Activated T-helper 2 cell treated with anti-CD3 and anti-CD28 coated beads, Interferon-gamma antibody, Interleukin-2, Interleukin-4, amounts not matched to agents 10 μg/mL and 5 μg/mL and 100 μg/mL, durations not matched to agents 14 hours and 24 hours and 36 hours (primary cell): ENCODE measurements at regions not wholly inside any gene's neighbourhood (a gene's known extent, or its start where the extent isn't known, plus 50 kb on each side); places are given as distances from the start of the nearest gene placed in this dataset.

ENCODE experiments used
- DNase-seq: peaks from one replicate; pipeline ENCODE4 v3.0.0; 2021; ENCODE audit warnings: low spot score
- H3K27ac Mint-ChIP-seq: one replicate; pipeline ENCODE4 v1.8.0; 2021; ENCODE audit warnings: mixed read lengths
- H3K27me3 Mint-ChIP-seq: one replicate; pipeline ENCODE4 v1.8.0; 2021; ENCODE audit warnings: low read depth, mixed read lengths
- H3K36me3 Mint-ChIP-seq: one replicate; pipeline ENCODE4 v1.8.0; 2021; ENCODE audit warnings: low read depth, mixed read lengths
- H3K4me1 Mint-ChIP-seq: one replicate; pipeline ENCODE4 v1.8.0; 2021; ENCODE audit warnings: low read depth, mixed read lengths
- H3K4me3 Mint-ChIP-seq: one replicate; pipeline ENCODE4 v1.8.0; 2021; ENCODE audit warnings: low read depth, mild to moderate bottlenecking, moderate library complexity, mixed read lengths
- H3K9me3 Mint-ChIP-seq: one replicate; pipeline ENCODE4 v1.8.0; 2021; ENCODE audit warnings: mixed read lengths
- intact Hi-C: fragments of 100-400 bp; cut with micrococcal nuclease; formaldehyde crosslinking; loops from one replicate; pipeline ENCODE4 v1.15.1; 2023

DNA sequence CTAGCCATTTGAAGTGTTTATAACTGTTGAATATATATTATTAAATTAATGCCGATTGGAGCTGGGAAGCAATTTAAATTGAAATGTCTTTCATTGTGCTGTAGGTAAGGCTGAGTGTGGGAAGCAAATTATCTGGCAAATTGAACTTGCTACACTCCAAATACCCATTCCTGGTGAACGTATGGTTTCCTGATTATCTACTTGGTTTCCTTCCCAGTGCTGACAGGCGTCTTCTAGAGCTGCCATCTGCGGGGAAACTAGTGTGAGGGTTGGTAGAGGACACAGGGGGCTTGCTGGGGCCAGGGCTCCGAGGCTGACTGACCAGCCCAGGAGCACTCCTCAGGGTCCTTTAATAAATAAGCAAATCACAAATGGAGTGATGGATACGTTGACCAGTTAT is 581.4 kb upstream of the LMCD1 start:
- intact Hi-C loops: no loop called here
- Mint-ChIP-seq H3K36me3 (no peaks in the 10 kb centered on the region), H3K4me3 (no peak overlapping the region), H3K27ac (no peak overlapping the region), H3K9me3 (peaks cover 4% of the 10 kb centered on the region), H3K4me1 (peaks cover 1% of the 10 kb centered on the region), H3K27me3 (no peaks in the 10 kb centered on the region)
- DNase-seq: no peak

DNA sequence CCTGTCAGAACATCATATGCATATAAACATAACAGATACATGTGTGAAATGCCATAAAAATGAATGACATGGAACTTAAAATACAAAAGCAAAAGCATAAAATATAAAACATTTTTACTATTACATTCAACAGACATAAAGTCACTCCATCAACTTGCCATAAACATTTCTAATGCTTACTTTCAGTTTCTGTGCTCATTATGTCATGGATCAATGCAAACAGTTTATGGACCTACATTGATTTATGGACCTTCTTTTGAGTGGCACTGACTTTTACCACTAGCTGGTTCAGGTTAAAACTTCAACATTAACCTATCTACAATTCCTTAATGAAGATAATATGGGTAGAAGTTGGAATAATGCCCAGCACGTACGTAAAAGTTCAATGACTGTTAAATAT is 577.4 kb upstream of the LMCD1 start:
- no peak overlapping the region for H3K4me3 Mint-ChIP-seq
- intact Hi-C loops: no loop called here
- no peaks in the 10 kb centered on the region for H3K36me3 Mint-ChIP-seq
- H3K27me3 Mint-ChIP-seq: no peaks in the 10 kb centered on the region
- DNase-seq: no peak
- peaks cover 4% of the 10 kb centered on the region for H3K9me3 Mint-ChIP-seq
- H3K4me1 Mint-ChIP-seq: no peaks in the 10 kb centered on the region
- H3K27ac Mint-ChIP-seq: no peak overlapping the region

DNA sequence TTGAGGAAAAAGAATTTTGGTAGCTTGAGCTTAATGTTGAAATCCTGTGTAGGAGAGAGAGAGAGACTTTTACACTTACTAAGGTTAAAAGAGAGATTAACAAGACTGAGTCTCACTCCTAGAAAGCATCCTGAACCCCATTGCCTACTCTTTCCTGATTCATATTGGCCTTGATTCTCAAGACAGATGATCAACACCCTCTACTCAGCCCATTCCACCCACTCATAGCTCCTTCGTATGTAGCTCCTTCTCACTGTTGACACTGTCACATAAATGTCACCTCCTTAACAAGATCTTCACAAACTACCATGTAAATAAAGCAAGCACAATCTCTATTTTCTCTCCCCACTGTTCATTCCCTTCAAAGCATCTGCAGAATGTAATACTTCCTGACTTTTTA is 574.6 kb upstream of the LMCD1 start:
- H3K27me3 Mint-ChIP-seq: no peaks in the 10 kb centered on the region
- intact Hi-C loops: no loop called here
- no peak overlapping the region for H3K27ac Mint-ChIP-seq
- DNase-seq: no peak
- H3K4me1 Mint-ChIP-seq: no peaks in the 10 kb centered on the region
- H3K9me3 Mint-ChIP-seq: peaks cover 8% of the 10 kb centered on the region
- H3K36me3 Mint-ChIP-seq: no peaks in the 10 kb centered on the region
- H3K4me3 Mint-ChIP-seq: no peak overlapping the region

DNA sequence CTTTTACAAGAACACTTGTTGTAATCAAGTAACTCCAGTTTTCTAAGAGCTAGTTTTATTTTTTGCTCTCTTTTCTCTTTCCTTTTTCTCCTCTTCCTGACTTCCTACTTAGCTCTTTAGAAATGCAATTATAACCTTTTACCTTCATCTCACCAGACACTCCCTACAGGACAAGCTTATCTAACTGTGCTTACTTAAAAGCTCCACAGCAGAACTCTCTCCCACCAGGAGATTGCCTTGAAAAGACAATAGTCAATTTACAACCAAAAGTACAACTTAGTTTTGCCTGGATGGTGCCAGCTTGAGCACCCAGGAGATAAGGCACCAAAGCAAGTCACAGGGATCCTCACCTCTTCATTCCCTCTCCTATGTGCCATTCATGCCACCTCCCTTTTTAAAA is 573.8 kb upstream of the LMCD1 start:
- intact Hi-C loops: no loop called here
- H3K4me1 Mint-ChIP-seq: no peaks in the 10 kb centered on the region

DNA sequence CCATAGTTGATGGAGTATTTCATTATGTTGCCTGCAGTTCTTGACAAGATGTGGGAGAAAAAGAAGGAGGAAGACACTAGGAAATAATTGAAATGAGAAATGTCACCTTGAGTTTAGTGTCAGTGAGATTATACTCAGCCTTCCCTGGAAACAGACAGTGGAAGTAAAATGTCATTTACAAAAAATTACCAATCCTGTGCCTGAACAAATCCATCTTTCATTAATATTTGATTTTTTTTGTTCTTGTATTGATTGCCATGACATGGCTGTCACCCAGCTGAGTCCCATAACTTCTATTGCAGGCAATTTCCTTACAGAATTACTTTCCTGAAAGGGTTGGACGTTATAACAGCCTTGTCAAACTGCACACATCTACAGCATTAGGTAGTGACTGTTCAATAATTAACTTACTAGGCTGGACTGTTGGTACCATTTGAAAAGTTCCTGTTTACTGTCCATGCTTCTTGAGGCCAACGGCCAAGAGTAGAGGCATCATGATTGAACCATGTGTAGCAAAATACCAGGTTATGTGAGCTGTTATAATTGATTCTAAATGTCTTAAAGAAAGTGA is 572.2 kb upstream of the LMCD1 start:
- no peaks in the 10 kb centered on the region for H3K4me1 Mint-ChIP-seq
- no peak overlapping the region for H3K27ac Mint-ChIP-seq
- H3K9me3 Mint-ChIP-seq: peaks cover 7% of the 10 kb centered on the region
- H3K4me3 Mint-ChIP-seq: no peak overlapping the region
- intact Hi-C loops: no loop called here
- no peaks in the 10 kb centered on the region for H3K27me3 Mint-ChIP-seq
- no peak for DNase-seq
- H3K36me3 Mint-ChIP-seq: no peaks in the 10 kb centered on the region

More for the DNA sequence above, 573.8 kb upstream of the LMCD1 start:
- H3K27ac Mint-ChIP-seq: no peak overlapping the region
- no peaks in the 10 kb centered on the region for H3K27me3 Mint-ChIP-seq
- H3K4me3 Mint-ChIP-seq: no peak overlapping the region
- no peak for DNase-seq
- H3K36me3 Mint-ChIP-seq: no peaks in the 10 kb centered on the region
- H3K9me3 Mint-ChIP-seq: peaks cover 8% of the 10 kb centered on the region

DNA sequence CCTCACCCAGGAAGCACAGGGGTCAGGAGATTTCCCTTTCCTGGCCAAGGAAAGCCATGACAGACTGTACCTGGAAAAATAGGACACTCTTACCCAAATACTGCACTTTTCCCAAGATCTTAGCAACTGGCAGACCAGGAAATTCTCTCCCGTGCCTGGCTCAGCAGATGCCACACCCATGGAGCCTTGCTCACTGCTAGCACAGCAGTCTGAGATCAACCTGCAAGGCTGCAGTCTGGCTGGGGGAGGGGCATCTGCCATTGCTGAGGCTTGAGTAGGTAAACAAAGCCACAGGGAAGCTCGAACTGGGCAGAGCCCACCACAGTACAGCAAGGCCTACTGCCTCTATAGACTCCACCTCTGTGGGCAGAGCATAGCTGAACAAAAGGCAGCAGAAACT is 567.3 kb upstream of the LMCD1 start:
- intact Hi-C loops: no loop called here

DNA sequence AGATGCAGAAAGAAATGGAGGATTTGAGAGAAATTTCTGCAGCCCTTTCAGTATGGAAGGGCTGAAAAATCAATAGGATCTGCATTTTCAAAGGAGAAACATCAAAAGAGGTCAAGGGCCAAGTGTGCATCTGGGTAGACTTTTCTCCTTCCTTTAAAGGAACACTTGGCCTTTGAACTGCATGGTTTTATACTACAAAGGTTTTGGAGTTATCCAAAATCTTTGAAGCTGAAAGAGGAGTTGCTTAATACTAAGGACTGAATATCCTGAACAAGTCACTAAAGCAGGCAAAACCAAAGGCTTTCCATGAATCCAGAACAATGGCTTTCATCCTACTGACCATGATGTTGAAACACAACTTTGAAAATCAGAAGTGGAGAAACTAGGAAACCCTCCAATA is 553.7 kb upstream of the LMCD1 start:
- H3K36me3 Mint-ChIP-seq: no peaks in the 10 kb centered on the region
- intact Hi-C loops: no loop called here
- H3K27ac Mint-ChIP-seq: no peak overlapping the region
- no peaks in the 10 kb centered on the region for H3K27me3 Mint-ChIP-seq
- no peak overlapping the region for H3K4me3 Mint-ChIP-seq
- no peak for DNase-seq
- no peaks in the 10 kb centered on the region for H3K4me1 Mint-ChIP-seq
- no peaks in the 10 kb centered on the region for H3K9me3 Mint-ChIP-seq

More for the DNA sequence above, 567.3 kb upstream of the LMCD1 start:
- Mint-ChIP-seq H3K9me3 (peaks cover 14% of the 10 kb centered on the region), H3K4me1 (no peaks in the 10 kb centered on the region), H3K36me3 (no peaks in the 10 kb centered on the region), H3K27me3 (no peaks in the 10 kb centered on the region), H3K4me3 (no peak overlapping the region), H3K27ac (no peak overlapping the region)
- DNase-seq: no peak

DNA sequence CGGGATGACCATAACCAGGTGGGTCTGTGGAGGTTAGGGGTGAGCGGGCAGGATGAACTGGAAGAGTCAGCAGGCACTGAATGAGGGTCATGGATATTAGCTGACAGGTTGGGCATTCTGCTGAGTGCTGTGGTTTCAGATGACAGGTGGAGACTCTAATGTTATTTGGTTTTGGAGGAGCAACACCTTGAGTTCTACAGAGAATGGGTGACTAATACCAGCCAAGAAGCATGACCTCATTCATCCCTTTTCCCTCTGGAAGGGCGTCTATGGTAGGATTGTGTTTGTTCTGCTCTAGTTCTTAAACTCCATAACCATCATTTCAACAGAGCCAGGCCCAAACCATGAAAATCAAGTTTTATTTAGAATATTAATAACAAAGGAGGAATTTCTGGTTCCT is 550.7 kb upstream of the LMCD1 start:
- Mint-ChIP-seq H3K27me3 (no peaks in the 10 kb centered on the region), H3K4me3 (no peak overlapping the region), H3K36me3 (no peaks in the 10 kb centered on the region), H3K27ac (no peak overlapping the region), H3K9me3 (no peaks in the 10 kb centered on the region), H3K4me1 (no peaks in the 10 kb centered on the region)
- intact Hi-C loops: no loop called here
- no peak for DNase-seq

DNA sequence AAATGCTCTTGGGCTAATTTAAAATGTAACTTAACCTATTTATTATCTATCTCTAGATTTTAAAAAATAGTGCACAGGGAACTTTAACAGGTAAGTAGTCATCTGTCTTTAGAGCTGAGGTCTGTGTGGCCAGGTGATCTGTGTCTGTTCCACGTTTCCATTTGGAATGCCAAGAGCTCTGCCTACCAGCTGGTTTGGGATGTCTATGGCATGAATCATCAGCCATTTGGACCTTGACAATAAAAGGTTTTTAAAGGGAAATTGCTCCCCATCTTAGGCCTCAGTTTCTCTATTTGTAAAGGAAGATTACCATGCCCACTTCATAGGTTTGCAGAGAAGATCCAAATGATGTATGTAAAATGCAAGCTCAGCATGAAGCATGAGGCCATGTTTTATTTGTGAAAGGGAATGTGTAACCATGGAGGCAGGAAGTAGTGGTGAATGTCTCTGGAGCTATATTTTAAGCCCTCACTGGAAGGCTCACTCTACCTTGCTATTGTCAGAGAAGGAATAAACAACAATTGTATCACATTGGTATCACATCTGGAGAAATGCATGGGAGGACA is 548.1 kb upstream of the LMCD1 start:
- no peak for DNase-seq
- no peaks in the 10 kb centered on the region for H3K4me1 Mint-ChIP-seq
- H3K36me3 Mint-ChIP-seq: no peaks in the 10 kb centered on the region
- no peaks in the 10 kb centered on the region for H3K9me3 Mint-ChIP-seq
- no peak overlapping the region for H3K4me3 Mint-ChIP-seq
- H3K27me3 Mint-ChIP-seq: no peaks in the 10 kb centered on the region
- no peak overlapping the region for H3K27ac Mint-ChIP-seq
- intact Hi-C loops: no loop called here

DNA sequence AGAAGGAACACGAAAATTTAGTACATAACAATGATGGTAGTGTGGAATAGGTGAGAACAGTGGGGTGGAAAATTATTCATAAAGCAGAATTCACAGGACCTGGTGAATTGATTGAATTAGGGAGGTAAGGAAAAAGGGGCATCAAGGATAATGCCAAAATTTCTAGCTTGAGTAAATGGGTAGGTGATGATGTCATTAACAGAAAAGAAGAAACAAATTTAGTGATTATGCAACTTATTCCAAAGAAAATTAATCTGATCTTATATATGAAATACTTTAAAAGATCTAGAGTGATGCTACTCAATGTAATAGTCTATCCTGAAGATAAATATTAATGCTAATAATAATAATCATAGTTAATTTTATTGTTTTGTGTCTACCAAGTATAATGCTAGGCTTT is 544.6 kb upstream of the LMCD1 start:
- H3K36me3 Mint-ChIP-seq: no peaks in the 10 kb centered on the region
- H3K4me1 Mint-ChIP-seq: no peaks in the 10 kb centered on the region
- H3K4me3 Mint-ChIP-seq: no peak overlapping the region

DNA sequence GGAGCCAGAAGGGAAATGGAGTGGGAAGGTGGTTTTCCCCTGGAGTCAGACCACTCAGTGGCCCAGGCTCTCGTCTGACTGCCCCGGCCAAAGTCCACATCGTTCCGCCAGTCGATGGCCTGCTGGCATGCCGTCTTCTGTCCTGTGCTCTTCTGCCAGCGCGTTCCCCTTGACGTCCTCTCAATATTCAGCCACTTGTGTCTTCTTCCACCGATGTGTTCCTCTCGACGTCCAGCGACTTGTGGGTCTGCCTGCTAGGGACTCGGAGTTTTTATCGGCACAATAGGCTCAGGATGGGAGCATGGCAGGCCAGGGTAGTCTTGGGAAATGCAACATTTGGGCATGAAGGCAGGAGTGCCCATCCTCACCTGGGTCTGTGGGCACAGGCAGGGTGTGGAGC is 542.5 kb upstream of the LMCD1 start:
- H3K4me3 Mint-ChIP-seq: no peak overlapping the region
- intact Hi-C loops: no loop called here
- H3K9me3 Mint-ChIP-seq: no peaks in the 10 kb centered on the region
- DNase-seq: no peak
- no peaks in the 10 kb centered on the region for H3K4me1 Mint-ChIP-seq
- H3K27me3 Mint-ChIP-seq: no peaks in the 10 kb centered on the region
- H3K27ac Mint-ChIP-seq: no peak overlapping the region
- H3K36me3 Mint-ChIP-seq: no peaks in the 10 kb centered on the region

More for the DNA sequence above, 544.6 kb upstream of the LMCD1 start:
- no peaks in the 10 kb centered on the region for H3K9me3 Mint-ChIP-seq
- intact Hi-C loops: no loop called here
- no peak for DNase-seq
- no peak overlapping the region for H3K27ac Mint-ChIP-seq
- H3K27me3 Mint-ChIP-seq: no peaks in the 10 kb centered on the region

DNA sequence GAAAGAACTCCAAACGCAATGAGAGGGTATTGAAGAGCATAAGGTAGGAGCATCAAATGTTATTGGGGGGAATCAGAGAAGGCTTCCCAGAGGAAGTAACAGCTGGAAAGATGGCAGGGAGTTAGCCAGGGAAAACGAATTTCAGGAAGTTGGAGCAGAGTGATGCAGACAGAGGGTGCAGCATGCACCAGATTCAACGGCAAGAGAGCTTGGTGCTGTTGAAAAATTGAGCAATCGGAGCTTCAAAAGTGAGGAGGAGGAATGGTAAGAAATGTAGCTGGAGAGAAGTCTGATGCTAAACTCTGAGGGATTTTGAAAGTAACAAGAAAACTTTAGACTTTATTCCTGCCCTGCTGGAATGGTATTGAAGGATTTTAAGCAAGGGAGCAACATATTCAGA is 541.0 kb upstream of the LMCD1 start:
- intact Hi-C loops: no loop called here
- no peak for DNase-seq
- H3K4me1 Mint-ChIP-seq: no peaks in the 10 kb centered on the region
- H3K36me3 Mint-ChIP-seq: no peaks in the 10 kb centered on the region
- no peaks in the 10 kb centered on the region for H3K27me3 Mint-ChIP-seq
- no peaks in the 10 kb centered on the region for H3K9me3 Mint-ChIP-seq
- no peak overlapping the region for H3K27ac Mint-ChIP-seq
- H3K4me3 Mint-ChIP-seq: no peak overlapping the region

DNA sequence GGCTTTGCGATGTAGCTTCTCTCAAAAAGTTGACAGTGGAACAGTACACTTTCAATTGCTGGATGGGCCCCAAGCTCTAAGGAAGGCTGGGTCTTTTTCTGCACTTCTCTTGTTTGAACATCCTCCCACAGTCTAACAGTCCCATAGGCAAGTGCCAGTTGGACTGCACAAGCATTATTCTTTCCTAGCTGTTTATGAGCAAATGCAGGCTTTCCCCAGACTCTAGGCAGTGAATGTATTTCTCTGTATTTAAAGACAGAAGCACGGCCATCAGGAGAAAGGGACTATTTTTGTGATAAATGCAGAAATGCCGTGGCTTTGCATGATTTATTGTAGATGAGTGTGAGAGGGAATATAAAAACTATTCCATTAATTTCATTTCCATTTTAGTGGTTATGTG is 539.3 kb upstream of the LMCD1 start:
- H3K27me3 Mint-ChIP-seq: no peaks in the 10 kb centered on the region

DNA sequence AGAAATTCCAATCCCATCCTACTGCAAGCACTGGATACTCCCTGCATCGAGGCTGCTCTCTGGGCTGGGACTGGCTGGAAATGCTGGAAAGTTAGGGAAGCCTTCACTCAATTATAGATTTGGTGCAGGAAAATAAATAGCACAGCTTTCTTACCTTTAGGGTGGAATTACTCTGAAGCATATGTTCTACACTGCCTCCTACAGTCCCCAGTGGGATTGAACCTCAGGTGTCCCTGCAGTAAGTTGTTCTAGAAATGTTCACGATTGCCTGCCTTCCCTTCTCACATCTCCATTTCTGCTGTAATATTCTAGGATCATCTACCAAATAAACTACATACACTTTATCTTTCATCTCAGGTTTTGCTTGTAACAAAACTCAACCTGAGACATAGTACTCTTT is 536.7 kb upstream of the LMCD1 start:
- Mint-ChIP-seq H3K27me3 (no peaks in the 10 kb centered on the region), H3K27ac (no peak overlapping the region), H3K9me3 (no peaks in the 10 kb centered on the region), H3K36me3 (no peaks in the 10 kb centered on the region), H3K4me1 (no peaks in the 10 kb centered on the region), H3K4me3 (no peak overlapping the region)
- DNase-seq: no peak
- intact Hi-C loops: no loop called here

More for the DNA sequence above, 539.3 kb upstream of the LMCD1 start:
- Mint-ChIP-seq H3K4me3 (no peak overlapping the region), H3K27ac (no peak overlapping the region), H3K9me3 (no peaks in the 10 kb centered on the region), H3K4me1 (no peaks in the 10 kb centered on the region), H3K36me3 (no peaks in the 10 kb centered on the region)
- intact Hi-C loops: no loop called here
- DNase-seq: no peak
